Right ventricle myocardium inferior (tissue), 1 donor: ENCODE measurements at regions not wholly inside any gene's neighbourhood (a gene's known extent, or its start where the extent isn't known, plus 50 kb on each side); places are given as distances from the start of the nearest gene placed in this dataset.

Source experiments
- ATAC-seq: fragments of 200-7000 bp; cut with Tn5 transposase; one replicate; pipeline ENCODE4 v1.9.1; 2020; ENCODE audit warnings: mild to moderate bottlenecking, moderate library complexity
- DNase-seq: peaks from one replicate; pipeline ENCODE4 v3.0.0; 2021; ENCODE audit errors: missing footprints
- intact Hi-C: fragments of 100-400 bp; cut with DNase I; formaldehyde crosslinking; loops from one replicate; pipeline ENCODE4 v1.11.0; 2022
- donor health status: DM: no; HTN: yes; CAD: no; lungs with severe emphysema.

DNA sequence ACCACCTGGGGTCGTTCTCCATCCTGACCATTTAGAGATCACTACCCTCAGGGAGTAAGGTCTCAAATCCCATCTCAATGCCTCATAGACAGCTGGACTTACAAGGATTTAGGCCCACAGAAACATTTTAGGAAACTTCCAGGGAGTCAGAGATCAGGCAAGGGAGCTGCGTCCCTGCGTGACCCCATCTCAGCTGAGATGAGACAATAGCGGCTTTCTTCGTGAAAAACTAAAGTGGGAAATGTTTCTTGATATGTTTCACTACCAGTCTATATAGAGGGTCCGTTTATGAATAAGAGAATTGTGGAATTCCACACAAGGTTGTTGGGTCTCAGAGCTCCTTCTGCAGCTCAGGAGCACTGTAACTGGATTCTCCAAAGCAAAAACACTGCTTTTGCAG, 105.1 kb downstream of the VCPKMT start:
- intact Hi-C loops = no loop called here
- DNase-seq (no peak), ATAC-seq (peak; percentile 37)

DNA sequence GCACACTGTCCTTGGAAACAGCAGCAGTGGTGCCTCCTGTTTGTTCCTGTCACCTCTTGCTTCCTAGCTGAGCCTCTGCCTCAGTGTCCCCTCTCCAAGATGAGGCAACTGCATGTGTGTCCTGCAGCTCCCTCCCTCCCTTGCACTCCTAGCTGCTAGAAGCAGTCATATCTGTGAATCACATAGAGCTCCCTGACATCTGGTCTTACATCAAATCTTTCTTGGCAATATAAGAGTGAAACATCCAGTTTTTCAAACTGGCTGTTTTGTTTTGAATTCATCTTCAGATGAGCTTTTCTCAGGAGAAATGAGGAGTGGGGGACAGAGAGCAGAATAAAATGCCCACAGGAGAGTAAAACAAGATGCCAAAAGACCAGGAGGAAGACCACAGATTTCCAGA, 103.7 kb downstream of the VCPKMT start:
- no peak for ATAC-seq
- intact Hi-C loops = no loop called here

DNA sequence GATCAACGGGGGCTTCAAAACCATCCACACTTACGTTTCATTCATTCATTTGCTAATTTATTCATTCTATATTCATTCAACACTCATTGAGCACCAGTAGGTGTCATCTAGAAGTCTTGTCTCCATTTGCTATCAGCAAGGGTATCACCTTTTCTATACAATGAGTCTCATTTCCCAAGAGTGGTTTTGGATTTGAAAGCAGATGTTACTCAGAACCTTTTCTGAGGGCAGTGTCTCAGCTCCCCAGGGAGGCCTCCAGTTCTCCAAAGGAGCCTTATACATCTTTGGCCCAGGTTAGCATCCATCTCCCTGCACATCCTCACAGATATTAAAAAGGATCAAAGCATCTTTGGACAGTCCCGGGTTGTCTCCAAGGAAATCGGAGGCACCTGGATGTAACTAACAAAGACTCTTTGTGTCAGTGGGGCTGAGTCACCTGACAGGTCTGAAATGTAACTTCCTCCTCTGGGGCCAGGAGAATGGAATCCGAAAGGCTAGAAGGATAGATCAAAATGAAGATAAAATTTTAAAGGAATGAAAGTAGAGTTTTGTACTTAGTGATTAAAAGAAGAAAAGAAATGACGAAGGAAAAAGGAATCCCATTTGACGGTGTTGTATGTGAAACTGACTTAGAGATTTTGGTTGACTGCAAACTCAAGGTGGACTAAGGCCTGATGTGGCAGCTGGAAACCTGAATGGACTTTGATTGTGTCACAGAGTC, 103.0 kb downstream of the VCPKMT start:
- ATAC-seq (no peak), DNase-seq (no peak)
- intact Hi-C loops = no loop called here

More for the DNA sequence above, 103.7 kb downstream of the VCPKMT start:
- no peak for DNase-seq

DNA sequence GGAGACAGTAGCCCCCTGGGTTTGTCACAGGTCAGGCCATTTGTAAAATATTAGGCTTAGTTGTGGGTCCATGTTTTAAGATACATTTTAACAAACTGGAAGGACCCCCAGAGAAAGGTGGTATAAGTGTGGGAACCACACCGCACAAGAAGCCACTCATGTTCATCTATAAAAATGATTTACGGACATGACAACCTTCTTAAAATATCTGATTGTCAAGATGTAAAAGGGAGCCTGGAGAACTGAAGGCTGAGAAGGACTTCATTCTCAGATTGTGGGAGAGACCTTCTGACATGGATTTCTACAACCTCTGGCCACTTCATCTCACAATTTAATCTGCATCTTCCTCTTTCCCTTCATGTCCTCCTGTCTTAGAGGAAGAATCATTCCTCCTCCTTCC, 102.4 kb downstream of the VCPKMT start:
- ATAC-seq (no peak), DNase-seq (no peak)
- intact Hi-C loops = no loop called here

DNA sequence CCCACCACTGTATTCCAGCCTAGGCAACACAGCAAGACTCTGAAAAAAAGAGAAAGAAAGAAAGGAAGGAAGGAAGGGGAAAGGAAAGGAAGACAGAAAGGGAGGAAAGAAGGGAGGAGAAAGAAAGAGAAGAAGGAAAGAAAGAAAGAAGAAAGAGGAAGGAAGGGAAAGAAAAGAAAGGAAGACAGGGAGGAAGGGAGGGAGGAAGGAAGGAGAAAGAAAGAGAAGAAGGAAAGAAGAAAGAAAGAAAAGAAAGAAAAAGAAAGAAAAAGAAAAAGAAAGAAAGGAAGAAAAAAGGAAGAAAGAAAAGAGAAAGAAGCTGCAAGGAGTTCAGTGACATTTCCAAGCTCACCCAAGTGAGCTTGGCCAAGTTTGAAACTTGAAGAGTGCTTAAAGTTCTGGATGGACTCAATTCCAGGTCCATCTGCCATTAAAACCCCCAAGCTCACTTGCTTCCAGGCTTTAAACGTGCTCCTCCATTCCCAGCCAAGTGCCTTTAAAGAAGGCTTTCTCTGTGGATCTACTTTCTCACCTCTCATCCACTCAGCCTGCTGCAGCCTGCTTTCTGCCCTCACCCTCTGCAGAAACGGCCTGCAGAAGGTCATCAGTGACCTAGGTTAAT, 101.5 kb downstream of the VCPKMT start:
- intact Hi-C loops = no loop called here

DNA sequence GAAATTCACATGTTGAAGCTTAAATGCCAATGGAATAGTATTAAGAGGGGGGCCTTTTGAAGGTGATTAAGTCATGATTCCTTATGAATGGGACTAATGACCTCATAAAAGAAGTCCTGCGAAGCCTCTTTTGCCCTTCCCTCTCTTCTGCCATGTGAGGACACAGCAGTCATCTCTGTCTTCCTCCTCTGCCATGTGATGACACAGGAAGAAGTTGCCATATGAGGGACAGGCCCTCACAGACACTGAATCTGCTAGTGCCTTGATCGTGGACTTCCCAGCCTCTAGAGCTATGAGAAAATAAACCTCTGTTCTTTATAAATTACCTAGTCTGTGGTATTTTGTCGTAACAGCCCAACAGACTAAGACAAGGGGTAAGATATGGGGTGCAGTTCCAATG, 100.7 kb downstream of the VCPKMT start:
- intact Hi-C loops = no loop called here
- ATAC-seq (no peak), DNase-seq (no peak)

More for the DNA sequence above, 101.5 kb downstream of the VCPKMT start:
- no peak for ATAC-seq
- DNase-seq = no peak

DNA sequence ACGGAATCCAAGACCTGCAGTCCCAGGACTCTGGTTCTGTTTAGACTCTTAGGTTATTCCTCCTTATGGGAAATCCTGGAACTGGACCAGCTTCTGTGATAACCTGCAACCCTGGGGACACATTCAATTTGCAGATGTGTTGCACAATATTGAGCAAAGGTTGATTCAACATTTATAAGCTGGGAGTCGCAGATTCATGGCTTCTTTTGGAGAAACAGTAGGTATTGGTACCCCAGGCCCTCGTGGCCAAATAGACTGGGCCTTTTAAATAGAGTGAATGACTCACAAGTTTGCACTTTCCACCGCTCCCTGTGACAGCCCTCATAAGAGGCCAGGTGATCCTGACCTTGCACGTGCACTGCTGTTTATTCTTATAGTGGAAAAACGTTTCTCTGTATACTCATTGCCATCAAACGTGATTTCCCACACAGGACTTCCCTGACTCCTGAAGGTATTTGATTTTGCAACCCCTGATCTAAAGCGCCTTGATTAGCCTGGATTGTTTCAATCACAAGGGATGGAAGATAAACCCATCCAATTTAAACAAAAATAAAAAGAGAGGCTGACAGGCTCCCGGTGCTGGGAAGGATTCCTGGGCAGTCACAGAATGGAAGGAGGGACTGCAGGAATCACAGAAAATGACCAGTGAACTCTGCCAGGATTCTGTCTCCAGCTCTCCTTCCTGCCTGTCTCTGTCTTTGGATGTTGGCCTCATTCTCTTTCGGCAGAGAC, 98.0 kb downstream of the VCPKMT start:
- intact Hi-C loops = no loop called here
- no peak for DNase-seq
- ATAC-seq = peak; percentile 65

DNA sequence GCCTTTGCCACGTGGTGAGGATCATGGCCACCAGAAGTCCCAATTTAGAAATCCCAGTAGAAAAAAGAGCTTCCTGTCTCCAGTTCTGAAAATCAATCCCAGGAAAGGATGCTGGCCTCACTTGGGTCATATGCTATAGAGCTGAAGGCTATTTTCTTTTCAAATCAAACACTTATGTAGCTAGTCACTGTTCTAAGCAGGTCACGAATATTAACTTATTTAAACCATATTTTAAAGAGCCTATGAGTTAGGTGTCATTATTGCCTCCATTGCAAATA, 97.5 kb downstream of the VCPKMT start:
- no peak for ATAC-seq
- intact Hi-C loops = no loop called here

DNA sequence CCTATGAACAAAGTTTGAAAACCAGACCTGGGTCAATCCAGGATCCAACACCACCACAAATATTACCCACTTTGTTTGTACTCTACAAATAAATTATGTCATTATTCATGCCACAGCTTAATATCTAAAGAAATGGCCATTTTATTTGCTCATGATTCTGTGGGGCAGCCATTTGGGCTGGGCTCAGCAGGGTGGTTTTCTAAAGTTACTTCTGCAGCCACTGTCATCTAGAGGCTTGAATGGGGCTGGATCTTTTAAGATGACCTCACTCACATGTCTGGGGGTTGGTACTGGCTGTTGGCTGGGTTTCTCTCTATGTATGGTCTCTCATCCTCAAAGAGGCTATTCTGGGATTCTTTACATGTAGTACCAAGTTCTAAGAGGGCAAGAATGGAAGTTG, 96.2 kb downstream of the VCPKMT start:
- intact Hi-C loops = no loop called here
- no peak for DNase-seq
- no peak for ATAC-seq

More for the DNA sequence above, 97.5 kb downstream of the VCPKMT start:
- DNase-seq = no peak

DNA sequence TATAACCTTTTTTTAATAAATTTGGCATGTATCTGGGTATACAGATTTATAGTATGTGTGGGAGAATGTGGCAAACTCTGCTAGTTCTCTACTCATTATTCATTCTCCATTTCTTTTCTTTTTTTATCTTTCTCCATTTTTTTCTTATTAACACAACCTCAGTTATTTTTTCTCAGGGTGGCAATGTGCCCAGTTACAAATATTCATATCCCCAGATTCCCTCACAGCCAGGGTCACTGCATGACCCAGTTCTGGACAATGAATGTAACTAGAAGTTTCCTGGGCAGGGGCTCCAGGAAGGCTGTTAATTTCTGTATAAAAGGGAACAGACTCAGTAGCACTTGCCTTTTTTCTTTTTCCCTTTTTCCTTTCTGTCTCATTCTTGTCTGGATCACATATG, 95.6 kb downstream of the VCPKMT start:
- DNase-seq = no peak
- no peak for ATAC-seq
- intact Hi-C loops = no loop called here

DNA sequence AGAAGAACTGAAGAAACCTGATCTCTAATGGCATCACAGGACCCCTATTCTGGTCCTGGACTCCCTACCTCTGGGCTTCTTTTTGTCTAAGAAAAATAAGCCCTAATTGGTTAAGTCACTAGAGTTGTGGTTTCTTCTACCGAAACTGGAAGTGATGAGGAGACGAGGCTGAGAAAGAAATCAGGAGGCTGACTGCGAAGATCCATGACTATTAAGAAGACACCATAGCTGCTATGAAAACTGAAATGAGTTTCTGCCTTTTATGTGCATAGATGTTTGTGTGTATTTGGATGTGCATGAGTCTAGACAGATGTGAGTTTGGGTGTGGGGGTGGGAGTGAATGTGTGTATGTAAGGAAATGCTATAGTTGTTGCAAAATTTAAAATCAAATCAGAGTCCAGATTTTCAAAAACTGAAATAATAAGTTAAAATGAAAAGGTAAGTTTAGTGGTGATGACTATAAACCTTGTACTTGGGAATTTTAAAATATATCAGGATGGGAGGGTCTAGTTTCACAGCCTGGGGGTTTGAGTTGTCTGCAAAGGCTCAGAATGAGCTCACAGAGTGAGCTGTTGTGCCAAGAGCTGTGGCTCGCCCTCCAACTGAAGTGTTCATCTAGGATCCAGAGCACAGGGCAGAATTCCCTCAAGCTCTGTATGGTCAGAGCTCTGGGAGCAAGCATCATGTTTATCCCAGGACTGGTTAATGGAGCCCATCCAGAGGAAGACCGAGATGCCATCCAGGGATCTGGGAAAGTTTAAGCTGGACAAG, 94.9 kb downstream of the VCPKMT start:
- ATAC-seq (no peak), DNase-seq (no peak)
- intact Hi-C loops = no loop called here

DNA sequence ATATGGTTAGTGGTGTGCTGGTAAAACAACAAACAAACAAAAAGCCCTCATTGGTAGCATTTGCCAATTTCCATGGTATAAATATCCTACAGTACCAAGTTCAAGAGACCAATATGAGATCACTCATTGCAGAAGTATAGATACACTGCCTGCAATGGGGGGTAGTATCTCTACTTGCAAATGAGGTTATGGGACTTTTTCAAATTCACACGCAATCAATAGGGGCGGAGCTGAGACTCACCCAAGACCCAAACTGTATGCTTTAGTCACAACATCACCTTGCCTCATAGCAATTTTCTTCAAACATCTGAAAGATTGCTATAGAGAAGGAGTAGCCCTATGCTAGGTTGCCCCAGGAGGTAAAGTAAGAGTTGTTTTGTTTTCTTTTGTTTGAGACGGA, 93.7 kb downstream of the VCPKMT start:
- ATAC-seq (no peak), DNase-seq (no peak)
- intact Hi-C loops = no loop called here

DNA sequence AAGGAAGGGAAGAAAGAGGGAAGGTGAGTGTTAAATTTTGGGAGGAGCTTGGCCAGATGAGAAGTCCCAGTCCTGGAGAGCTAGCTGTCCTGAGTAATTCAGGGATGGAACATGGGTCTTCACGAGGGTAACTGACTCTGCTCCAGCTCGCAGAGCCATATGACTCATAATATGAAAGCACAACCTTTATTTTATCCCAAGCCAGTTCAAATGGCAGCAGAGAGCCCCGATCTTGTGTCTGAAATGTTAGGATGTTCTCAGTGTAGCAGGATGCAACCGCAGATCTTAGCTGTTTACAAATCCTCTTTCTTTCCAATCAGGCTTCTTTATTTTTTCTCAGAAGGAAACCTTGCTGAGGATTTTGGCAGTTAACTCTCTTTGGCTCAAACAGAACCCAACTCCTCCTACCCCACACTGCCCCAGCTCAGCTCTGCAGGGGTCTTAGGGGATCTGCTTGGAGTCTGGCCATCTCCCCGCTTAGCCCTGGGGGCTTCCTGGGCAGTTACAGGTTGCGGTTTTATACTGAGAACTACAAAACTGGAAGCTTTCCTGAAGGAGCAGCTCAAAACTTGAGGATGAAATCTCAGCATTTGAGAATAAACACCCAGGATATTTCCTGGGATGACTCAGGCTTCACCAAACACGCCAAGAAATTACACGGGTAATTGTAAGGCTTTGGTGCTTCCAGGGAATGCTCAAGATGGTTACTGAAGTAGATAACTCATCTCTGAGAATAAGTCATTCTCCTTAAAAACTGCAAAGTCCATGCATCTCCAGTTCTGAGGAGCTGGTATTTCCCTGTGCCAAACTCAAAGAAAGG, 92.5 kb downstream of the VCPKMT start:
- intact Hi-C loops = no loop called here
- DNase-seq = no peak
- ATAC-seq = peak; percentile 52

DNA sequence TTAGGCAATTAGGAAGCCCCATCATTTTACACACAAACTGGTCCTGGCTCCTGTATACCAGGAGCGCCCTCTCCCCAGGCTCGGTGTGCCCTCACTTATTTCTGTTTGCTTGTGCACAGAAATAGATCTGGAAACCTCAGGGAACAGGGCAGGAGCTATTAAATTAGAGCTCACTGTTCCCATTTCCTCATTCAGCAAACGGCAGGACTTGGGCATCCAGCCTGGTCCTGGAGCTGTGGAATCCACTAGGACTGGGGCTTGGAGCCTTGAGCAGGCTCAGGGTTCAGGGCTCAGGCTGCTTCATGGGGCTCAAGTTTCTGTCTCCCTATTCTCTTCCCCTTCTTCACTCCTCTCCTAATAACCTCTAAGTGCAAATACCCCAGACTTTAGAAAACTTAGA, 91.3 kb downstream of the VCPKMT start:
- intact Hi-C loops = no loop called here
- ATAC-seq (no peak), DNase-seq (no peak)

DNA sequence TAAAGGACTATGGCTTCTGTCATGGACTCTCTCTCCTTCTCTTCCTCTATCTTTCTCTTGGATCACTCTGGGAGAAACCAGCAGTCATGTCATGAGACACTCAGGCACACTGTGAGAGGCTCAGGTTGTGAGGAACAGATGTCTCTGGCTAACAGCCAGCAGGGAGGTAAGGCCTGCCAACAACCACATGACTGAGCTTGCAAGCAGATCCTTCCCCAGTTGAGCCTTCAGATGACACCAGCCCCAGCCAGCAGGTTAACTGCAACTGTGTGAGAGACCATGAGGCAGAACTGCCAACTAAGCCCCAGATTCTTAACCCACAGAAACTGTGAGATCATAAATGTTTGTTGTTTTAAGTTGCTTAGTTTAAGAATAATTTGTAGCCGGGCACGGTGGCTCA, 90.6 kb downstream of the VCPKMT start:
- ATAC-seq = no peak
- intact Hi-C loops = no loop called here
- no peak for DNase-seq

DNA sequence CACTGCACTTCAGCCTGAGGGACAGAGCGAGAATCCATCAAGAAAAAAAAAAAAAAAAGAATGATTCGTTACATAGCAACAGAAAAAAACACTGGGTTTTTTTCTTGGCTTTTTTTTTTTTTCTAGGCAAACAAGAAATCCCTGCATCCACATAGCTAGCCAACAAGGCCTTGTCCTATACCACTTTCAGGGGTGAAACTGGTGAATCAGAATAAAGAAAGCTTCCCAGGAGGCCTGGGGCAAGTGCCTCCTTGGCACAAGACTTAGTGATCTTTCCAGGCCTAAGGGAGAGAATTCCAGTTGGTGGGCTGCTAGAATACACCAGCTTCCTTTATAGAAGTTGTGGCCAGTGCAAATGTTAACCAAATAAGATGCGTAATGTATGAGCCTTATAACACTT, 90.0 kb downstream of the VCPKMT start:
- no peak for ATAC-seq
- DNase-seq = no peak
- intact Hi-C loops = no loop called here

DNA sequence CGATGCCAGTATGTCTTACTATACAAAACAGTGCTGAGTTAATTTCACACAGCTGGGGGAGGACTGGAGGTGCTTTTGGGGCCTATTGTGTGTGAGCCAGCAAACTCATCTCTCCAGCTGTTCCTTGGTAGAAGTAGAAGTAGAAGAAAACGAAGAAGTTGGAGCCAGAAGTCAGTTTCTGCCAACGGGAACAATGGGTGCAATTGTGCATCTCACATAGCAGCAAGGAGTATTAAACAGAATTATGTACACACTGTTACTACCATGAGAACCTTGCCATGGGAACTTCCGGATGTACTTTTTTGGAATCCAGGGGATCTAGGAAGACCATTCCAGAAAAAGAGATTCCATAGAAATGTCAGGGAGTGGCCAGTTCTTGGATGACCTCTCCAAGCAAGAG, 88.6 kb downstream of the VCPKMT start:
- peak; percentile 44 for ATAC-seq
- intact Hi-C loops = no loop called here
- DNase-seq = no peak

DNA sequence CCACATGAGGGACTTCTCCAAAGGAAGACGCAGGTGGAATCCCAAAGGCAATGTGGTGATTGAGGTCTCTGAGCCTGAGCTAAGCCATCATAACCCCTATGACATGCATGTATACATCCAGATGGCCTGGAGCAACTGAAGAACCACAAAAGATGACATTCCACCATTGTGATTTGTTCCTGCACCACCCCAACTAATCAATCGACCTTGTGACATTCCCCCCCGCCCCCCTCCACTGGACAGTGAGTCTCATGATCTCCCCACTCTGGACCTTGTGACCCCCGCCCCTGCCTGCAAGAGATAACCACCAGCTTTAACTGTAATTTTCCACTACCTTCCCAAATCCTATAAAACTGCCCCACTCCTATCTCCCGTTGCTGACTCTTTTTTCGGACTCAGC, 87.9 kb downstream of the VCPKMT start:
- intact Hi-C loops = no loop called here
- no peak for ATAC-seq
- DNase-seq = no peak

DNA sequence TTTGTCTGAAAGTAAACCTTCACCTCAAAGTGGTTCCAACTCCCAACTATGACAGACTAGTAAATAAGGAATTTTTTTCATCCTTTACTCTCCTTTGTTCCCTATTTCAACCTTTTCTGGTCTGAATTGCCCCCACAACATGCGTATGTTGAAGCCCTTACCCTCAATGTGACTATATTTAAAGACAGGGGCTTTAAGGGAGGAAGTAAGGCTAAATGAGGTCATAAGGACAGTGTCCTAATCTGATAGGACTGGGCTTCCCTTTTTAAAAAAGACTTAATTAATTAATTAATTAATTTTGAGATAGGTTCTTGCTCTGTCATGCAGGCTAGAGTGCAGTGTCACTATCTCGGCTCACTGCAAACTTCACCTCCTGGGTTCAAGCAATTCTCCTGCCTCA, 86.3 kb downstream of the VCPKMT start:
- no peak for ATAC-seq
- intact Hi-C loops = no loop called here

More for the DNA sequence above, 86.3 kb downstream of the VCPKMT start:
- DNase-seq = no peak
